DMS153 (cell line): ENCODE measurements at regions not wholly inside any gene's neighbourhood (a gene's known extent, or its start where the extent isn't known, plus 50 kb on each side); places are given as distances from the start of the nearest gene placed in this dataset.
"Not testable (repeated sequence)": the region's sequence is repeated elsewhere in the genome, so short reads cannot be mapped to it uniquely, and the experiment has no call there.

Experiments
- DNase-seq: peaks from one replicate; lab custom pipeline; 2025; lab: John Stamatoyannopoulos, UW

DNA sequence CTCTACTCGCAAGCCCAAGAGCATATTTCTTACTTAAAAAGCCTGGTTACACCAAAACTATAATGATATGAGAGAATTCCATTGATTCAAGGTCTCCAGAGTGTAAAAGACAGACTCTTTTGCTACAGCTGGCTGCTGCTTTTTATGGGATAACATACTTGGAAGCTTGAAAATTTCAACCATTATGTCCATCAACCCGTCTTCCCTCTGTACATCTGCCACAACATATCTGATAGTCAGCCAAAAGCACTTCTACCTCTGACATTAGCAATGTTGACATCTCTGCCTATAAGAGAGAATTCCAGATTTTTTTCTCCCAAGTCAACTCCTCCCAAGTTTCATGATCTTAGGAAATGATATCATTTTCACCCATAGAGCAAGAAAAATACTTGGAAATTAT, 54.4 kb upstream of the IQCM start:
- DNase-seq = no peak

DNA sequence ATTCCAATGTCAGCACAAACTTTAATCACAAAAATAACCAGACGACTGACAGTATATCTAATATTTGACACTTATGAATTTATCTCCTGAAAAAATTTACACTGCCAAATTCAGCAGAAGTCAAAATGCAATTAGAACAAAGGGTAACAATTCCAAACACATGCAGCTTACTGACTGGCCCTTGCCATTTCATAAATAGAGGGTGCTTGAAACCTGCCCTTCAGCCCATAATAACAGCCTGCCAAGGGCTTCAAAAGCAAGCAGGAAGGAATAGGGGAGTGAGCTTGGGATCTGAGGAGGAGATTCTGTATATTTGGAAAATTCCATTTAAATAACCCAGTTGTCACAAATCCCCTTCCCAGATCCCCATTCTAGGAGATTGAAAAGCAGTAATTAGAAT, 66.1 kb upstream of the IQCM start:
- no peak for DNase-seq

DNA sequence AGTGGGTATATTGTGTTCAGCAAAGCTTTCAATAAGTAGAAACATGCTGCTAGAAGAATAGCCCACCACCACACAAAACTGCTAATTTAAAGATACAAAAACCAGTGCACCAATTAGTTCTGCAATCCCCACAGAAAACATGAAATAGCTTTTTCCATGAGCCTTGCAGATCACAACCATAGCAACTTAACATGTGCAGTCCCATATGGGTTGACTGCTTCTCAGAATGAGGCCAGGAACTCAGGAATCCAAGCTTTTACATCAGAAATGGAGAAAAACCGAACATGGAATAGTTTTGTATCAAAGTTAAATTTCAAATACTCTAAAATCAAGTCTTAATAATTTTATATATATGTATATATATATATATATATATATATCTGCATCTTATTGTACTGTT, 66.6 kb upstream of the IQCM start:
- DNase-seq = no peak

DNA sequence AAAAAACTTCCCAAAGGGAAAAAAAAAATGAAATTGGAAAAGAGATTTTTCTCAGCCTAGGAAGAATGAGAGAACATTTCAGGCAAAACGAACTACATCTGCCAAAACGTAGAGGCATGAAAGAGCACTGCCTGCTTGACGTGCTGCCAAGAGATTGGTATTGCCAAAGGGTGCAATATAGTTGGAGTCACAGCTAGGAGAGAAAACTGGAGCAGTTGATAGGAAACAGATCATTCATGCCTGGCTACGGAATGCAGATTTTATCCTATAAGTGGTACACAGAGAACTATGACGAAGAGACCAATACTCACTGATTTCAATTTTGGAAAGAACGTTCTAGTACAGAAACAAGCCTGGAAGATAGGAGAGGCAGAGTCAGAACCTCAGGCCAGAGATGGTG, 68.4 kb upstream of the IQCM start:
- DNase-seq = no peak

DNA sequence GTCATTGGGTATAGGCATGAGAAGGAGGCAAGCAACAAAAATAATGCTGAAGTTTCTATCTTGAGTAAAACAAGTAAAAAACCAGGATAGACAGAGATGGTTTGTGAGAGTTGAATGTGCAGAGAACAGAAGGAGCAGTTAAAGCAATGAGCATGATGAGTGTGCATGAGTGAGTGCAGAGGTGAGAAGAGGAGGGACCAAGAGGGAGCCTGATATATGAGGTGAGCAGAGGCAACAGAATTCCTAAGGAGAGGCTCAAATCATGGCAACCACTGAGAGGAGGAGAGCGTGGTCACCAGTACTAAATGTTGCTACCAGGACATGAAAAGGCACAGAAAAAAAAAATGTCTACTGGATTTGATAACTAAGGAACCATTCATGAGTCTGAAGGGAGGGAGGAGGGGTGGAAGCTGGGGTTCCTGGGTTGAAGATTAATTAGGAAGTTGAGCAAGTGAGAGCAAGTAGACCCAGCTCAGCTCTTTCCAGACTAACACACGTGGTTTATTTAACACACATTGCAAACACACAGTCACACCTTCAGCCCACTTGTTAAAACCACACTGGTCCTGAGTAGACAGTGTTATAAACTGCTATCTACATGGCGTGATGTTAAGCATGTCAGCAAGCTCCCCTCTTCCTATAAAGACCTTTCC, 69.0 kb upstream of the IQCM start:
- DNase-seq = no peak

DNA sequence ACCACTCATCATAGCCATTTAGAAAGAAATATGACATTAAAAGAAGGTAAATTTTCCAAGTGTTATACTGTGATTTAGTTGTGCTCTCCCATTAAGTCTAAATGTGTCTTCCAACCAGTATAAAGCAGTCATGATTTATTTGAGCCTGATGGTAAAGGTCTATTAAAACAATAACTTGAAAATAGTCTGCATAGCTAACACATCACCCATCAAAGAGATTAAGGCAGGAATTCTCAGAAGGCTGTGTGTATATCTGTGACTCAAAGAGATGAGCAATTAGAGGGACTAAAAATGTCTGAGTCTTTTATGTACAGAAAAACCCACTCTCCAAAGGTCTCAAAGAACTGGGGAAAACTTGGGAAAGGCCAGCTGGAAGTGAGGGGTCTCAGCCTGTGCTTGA, 70.3 kb upstream of the IQCM start:
- DNase-seq = no peak

DNA sequence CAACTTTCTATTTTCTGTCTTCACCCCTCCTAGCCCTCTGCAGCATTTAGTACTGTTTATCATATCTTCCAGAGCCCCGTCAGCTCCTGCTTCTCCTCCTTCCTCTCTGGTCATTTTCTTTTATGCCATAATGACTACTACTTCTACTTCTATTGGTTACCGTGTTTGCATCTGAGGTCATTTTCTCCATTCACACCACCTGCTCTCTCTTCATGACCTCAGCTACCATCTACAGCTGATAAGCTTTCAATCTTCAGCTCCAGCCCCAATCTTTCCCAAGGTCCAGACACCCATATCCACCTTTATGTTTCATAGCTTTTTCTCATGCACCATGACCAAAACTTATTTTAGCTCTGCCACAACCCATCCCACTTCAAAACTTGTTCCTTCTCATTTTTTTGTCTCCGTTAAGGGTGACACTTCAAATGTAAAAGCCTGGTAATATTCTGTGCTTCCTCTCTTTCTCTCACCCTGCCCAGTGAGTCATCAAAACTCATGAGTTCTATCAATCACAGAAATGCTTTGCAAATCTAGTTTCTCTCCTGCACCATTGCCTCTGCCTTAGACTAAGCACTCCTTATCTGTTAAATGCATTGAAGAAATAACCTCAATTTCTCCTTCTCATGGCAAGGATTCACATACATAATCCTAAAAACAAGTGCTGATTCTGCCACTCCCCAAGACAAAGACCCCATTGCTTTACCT, 71.3 kb upstream of the IQCM start:
- no peak for DNase-seq

DNA sequence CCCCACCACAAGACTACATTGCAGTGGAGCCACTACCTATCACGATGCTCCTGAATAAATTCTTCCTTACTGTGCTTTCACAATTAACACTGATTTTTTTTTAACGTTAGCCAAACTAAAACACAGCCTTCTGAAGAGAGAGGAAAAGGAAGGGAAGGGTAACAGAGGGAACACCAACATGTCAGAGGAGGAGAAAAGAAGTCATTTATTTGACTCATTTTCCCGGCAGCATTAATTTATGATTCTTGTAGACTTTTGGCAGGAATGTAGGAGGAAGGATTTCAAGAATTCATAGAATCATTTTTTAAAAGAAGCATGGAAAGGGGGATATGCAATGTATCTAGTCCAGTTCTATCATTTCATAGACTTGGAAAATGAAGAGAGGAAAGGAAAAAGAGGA, 74.3 kb upstream of the IQCM start:
- DNase-seq = no peak

DNA sequence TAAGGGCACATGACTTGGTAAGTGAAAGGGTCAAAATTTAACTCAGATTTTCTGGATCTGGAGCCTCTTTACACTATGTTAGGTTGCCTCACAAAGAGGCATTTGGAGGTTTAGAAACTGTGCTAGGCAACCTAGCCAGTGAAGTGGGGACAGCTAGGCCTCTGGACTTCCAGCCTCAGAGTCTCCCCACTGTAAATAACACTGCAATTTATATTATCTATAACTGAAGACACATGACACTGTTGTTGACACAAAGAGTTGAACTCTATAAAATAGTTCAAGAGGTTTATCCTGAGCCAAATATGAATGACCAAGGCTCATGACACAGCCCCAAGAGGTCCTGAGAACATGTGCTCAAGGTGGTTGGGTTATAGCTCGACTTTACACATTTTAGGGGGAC, 74.9 kb upstream of the IQCM start:
- DNase-seq = no peak

DNA sequence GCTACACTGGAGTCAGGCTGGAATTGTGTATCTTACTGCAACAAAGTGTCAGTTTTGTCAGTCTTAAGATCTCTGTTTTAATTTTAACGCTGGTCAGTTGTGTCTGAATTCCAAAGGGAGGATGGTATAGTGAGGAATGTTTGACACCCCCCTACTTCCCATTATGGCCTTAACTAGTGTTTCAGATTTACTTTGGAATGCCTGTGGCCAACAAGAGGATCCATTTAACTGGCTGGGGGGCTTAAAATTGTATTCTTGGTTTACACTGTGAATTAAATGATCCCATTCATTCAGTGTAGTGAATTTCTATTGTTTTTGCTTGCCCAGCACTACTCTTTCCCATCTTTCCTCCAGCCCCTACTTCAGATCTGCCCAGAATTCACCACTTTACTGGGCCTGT, 75.8 kb upstream of the IQCM start:
- DNase-seq = no peak

DNA sequence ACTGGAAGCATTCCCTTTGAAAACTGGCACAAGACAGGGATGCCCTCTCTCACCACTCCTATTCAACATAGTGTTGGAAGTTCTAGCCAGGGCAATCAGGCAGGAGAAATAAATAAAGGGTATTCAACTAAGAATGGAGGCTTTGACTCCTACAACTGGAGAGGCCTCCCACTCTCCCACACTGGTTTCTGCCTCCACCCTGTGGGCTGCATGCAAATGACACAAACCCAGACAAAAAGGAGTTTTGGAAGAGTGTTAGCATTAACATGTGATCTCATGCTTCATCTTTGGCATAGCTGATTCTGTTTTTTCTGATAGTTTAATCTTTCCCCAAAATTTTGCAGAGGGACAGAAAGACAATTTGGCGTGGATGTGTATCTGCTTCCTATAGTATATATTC, 80.8 kb upstream of the IQCM start:
- no peak for DNase-seq

DNA sequence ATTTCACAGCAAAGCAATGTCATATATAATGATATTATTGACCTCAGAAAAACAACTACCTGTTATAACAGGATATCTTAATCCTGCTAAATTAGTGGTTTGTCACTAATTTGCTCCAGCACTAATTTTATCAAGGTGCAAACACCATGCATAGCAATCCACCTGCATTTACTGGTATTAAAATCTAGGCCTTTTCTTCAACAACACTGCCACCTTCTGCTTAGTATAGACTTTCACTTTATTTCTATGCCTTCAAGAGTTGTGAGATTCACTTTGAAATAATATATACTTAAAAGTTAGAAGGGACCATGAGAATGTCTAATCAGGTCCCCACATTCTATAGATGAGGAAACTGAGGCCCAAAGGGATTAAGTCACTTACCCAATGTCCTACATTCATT, 82.1 kb upstream of the IQCM start:
- DNase-seq = no peak

DNA sequence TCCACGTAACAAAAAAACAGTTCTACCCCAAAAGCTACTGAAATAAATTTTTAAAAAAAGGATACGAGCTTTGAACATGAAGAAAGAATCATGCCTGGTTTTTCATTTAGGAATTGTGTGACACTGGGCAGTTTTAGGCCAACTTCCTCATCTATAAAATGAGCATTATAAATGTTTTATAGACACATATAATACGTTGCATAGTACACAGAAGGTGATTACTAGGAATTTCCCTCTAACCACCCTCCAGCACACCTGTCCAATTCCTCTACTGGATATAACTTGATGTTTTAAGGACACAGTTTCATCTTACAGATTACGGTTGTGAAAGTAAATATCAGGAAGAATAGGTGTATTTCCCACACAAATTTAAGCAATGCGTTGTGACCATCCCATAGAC, 85.5 kb upstream of the IQCM start:
- DNase-seq = no peak

DNA sequence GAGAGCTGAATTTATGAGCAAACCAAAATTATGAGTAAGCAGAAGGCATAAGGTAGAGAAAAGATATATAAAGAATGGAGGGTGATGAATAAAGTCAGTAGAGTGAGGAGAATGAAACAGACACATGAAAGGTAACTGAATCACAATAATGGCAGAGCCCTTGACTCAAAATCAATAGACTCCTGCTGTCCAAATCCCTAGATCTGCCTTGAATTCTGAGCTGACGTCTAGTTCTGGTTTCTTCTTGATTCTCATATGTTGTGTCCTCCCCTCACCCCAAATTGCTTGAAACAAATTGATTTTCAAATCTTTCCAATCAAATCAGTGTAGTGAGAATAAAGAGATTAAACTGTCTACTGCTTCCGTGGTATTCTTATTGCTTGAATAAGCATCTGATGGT, 86.6 kb upstream of the IQCM start:
- DNase-seq = no peak

DNA sequence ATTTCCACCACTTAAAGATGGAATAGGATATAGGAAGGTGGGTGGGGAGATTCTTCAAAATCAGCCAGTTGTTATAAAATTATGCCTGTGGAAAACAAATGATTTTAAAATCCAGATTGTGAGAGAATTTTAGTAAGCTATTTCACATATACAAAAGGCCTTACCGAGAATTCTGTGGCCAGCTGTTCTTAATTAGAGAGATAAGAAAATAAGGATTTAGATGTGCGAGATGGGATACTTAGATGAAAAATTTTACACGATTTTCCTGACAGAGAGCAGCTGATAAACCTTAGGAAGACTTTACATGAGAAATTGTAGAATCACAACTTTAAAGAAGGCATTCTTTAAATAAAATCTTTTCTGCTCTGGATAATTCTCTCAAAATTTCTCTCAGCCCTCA, 94.5 kb upstream of the IQCM start:
- no peak for DNase-seq

DNA sequence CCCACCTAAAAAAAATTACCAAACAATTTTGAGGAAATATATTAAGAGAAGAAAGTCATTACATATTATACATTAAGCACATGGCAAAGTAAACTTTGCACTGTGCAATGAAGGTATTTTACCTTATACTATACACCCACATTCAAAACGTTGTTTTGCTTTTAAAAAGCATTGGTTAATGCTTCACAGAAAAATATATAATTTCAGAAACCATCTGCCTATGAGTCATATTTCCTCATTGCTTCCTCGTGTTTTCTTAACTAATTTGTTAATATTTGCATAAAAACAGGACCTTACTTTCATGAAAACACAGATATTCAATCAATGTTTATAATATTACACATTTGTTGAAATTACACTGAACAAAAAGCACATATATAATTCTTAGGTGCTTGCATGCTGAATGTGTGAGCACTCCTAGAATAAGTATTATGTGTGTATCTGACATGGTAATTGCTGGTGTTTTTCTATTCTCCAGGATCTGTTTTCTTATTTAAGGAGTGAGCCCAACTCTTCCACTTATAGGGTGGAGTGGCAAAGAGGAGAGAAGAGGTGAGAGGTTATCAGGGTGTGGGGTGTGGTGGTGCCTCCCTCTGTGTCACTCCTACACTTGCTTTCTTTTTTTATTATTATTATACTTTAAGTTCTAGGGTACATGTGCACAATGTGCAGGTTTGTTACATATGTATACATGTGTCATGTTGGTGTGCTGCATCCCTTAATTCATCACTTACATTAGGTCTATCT, 95.1 kb upstream of the IQCM start:
- DNase-seq = no peak

DNA sequence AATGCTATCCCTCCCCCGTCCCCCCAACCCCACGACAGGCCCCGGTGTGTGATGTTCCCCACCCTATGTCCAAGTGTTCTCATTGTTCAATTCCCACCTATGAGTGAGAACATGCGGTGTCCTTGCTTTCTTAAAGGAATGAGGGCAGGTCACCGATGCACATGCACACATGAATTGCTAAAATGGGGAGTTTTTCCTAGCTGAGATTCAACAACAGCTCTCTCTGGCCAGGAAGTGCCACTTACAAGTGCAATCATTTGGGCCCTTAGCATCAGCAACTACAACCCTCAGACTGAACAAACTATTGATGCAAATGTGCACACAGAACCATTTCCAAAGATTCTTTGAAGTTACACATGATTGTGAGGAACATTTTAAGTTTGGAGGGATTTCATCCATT, 95.7 kb upstream of the IQCM start:
- DNase-seq = no peak

DNA sequence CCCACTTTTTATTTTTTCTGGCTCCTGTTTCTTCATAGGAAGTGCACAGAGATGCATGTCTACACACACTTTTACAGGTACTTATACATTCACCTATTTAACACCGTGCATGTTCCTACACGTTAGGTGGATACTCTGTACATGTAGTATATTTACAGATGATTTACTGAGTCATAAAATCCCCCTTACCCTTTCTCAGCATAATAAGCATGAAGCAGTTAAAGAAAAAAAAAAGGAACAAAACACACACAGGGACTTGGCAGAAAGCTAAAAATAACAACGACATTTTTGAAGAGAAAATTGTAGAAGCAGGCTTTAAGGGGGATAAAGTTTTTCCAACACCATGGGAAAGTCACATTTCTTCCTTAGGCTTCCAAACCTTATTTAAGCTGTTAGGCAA, 96.4 kb upstream of the IQCM start:
- no peak for DNase-seq

DNA sequence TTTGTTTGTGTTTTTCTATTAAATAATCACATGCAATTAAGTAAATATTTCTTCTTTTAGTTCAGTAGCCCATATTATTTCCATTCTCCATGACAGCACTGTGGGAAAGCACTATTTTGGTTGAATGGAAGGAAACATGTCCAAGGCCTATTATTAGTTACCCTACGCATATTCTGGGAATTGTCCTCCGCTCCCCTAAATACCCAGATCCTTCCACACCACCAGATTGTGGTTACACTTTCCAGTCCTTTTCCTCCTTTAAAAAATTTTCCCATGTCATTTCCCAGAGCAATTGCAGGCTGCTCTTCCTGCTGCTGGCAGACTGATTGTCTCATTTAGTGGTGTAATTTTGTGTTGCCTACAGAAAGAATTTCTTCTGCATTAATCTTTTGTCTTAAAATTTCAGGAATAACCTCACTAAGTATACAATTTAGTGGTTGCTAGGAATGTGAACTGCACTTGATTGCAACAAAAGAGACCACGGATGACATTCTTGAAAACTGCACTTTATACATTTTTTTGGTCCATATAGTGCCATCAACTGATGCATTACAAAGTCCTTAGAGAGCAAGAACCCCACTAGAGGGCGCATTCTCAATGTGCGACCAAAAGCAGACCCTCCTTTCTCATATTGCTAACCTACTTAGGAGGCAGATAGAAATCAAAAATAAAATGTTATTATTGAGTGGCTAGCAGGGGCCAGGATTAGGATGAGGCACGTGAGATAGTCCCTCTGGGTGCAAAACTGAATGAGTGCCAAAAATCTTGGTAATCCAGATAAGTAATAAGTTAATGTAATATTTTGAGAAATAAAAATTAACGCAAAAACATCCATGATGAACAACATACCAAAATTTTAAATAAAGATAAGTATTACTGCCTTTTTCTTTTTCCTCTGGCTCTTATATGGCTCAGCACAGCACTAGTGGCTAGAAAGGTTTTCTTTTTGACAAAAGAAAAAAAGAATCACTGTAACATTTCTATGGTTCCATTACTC, 98.8 kb upstream of the IQCM start:
- no peak for DNase-seq

DNA sequence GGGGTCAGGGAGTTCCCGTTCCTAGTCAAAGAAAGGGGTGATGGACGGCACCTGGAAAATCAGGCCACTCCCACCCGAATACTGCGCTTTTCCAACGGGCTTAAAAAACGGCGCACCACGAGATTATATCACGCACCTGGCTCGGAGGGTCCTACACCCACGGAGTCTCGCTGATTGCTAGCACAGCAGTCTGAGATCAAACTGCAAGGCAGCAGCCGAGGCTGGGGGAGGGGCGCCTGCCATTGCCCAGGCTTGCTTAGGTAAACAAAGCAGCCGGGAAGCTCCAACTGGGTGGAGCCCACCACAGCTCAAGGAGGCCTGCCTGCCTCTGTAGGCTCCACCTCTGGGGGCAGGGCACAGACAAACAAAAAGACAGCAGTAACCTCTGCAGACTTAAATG, 100.1 kb upstream of the IQCM start:
- DNase-seq = not testable (repeated sequence)

DNA sequence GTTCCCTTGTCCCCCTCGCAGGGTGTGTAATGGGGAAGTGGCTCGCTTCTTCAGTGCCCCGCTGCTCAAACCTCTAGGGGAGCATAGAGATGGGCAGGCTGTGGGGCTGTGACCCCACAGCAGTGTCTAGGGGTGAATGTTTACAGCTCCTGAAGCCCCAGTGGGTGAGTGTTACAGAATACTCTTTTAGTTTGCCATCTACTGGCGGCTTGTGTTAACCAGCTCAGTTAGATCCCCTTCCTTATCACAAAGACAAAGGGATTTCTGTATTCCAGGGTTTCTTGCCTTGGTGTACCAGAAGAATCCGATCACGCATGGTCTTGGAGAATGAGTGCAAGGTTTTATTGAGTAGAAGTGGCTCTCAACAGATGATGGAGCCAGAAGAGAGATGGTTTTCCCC, 108.1 kb upstream of the IQCM start:
- DNase-seq = no peak

DNA sequence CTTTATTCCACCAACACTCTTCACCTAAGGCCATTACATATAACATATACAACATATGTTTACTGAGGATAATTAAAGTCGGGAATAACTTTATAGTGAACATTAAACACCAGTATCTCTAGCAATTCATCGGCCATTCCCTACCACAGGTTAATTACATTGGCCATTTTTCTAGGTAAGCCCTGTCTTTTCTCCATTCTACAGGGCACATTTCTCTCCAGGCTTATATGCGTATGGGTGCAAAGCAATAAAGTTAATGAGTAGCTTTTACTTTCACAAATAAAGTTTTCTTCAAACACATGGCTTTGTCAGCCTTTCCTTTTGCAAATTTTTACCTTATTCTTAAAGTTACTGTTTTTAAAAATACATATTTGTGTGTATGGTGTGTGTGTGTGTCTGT, 111.9 kb upstream of the IQCM start:
- no peak for DNase-seq
